ENCODE measurements at regions not wholly inside any gene's neighbourhood (a gene's known extent, or its start where the extent isn't known, plus 50 kb on each side); places are given as distances from the start of the nearest gene placed in this dataset.

DNA sequence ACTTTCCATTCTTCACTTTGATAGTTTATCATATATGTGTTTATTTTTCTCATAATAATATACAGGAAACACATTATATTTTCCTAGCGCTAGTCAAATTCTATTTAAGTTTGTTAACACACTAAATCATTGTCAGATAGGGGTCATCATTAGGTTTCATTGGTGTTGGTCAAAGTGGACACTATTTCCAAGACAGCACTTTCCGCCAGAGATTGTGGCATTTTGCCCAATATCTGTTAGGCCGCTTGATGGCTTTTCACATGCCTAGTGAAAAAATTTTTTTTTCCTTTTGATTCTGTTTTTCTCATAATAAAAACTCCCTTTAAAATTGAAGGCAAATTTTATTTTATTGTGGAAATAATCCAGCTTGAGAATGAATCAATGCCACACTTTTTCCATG, 495.4 kb upstream of the AKR1E2 start:
- H3K4me3 ChIP-seq, result no peak overlapping the region
- no peak for DNase-seq
- no peak overlapping the region for H3K27ac ChIP-seq
- intact Hi-C loops (cut with DNase I), result no loop called here
- no peaks in the 10 kb centered on the region for H3K36me3 ChIP-seq
- no peaks in the 10 kb centered on the region for H3K9me3 ChIP-seq
- no peaks in the 10 kb centered on the region for H3K27me3 ChIP-seq
- H3K4me1 ChIP-seq, result peaks cover 0 to 16% (median 9%) of the 10 kb centered on the region in 4 donors
- WGBS, 2 donors, result 91 to 98% methylated on average over 3 of the region's 3 CpGs
- no peak for TF ChIP-seq POLR2AphosphoS5 (IDR thresholded peaks at IDR 0.05)
- TF ChIP-seq, protein P1, sequence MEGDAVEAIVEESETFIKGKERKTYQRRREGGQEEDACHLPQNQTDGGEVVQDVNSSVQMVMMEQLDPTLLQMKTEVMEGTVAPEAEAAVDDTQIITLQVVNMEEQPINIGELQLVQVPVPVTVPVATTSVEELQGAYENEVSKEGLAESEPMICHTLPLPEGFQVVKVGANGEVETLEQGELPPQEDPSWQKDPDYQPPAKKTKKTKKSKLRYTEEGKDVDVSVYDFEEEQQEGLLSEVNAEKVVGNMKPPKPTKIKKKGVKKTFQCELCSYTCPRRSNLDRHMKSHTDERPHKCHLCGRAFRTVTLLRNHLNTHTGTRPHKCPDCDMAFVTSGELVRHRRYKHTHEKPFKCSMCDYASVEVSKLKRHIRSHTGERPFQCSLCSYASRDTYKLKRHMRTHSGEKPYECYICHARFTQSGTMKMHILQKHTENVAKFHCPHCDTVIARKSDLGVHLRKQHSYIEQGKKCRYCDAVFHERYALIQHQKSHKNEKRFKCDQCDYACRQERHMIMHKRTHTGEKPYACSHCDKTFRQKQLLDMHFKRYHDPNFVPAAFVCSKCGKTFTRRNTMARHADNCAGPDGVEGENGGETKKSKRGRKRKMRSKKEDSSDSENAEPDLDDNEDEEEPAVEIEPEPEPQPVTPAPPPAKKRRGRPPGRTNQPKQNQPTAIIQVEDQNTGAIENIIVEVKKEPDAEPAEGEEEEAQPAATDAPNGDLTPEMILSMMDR (IDR thresholded peaks at IDR 0.05), result no peak
- TF ChIP-seq EP300 (IDR thresholded peaks at IDR 0.05), result no peak
- no peak for TF ChIP-seq POLR2A (IDR thresholded peaks at IDR 0.05)

DNA sequence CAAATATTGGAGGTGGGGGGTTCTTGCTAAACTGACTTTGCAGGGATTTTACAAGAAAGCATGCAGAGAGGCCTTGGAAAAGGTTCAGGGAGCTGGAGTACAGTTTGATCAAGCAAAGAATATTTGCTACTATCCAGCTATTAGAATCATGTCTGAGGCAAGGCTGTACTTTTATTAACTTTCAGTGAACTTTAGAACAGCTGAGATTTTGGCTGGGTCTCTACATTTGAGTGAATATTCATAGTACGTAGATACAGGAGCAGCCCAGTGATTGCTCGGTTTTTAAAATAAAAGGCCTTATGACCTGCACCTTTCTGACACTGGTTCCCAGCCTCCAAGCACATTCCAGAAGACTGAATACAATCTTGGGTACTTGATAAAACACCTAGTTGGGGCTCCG, 496.8 kb upstream of the AKR1E2 start:
- H3K27me3 ChIP-seq, result no peaks in the 10 kb centered on the region
- no peaks in the 10 kb centered on the region for H3K36me3 ChIP-seq
- no peak for DNase-seq
- no peak for TF ChIP-seq POLR2AphosphoS5 (IDR thresholded peaks at IDR 0.05)
- no peak overlapping the region for H3K27ac ChIP-seq
- intact Hi-C loops (cut with DNase I), result no loop called here
- no peak overlapping the region for H3K4me3 ChIP-seq
- H3K9me3 ChIP-seq, result no peaks in the 10 kb centered on the region
- WGBS, 2 donors, result 94 to 97% methylated on average over 3 of the region's 3 CpGs
- peaks cover 0 to 2% (median under 1%) of the 10 kb centered on the region in 4 donors for H3K4me1 ChIP-seq

DNA sequence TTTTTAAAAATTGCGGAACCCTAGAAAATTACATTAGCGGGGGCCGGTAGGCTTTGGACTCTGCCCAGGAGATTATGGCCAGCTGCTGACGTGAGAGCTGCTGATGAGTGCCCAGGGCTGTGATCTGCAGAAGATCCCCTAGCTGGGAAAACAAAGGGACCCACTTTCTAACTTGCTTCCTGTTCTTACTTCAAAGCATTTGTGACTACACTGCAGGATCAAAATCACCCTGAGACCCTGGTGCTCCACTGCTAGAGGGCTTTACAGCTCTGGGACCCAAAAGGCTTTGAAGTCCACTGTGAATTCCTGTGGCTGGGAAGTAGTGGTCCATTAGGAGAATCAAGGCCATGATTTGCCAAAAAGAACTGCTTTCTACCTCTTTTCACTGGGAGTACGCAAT, 499.4 kb upstream of the AKR1E2 start:
- intact Hi-C loops (cut with DNase I), result no loop called here
- WGBS, 2 donors, result 92 to 93% methylated on average over 5 of the region's 5 CpGs
- no peak overlapping the region for H3K4me3 ChIP-seq
- H3K36me3 ChIP-seq, result no peaks in the 10 kb centered on the region
- DNase-seq, result no peak
- H3K9me3 ChIP-seq, result no peaks in the 10 kb centered on the region
- TF ChIP-seq EP300 (IDR thresholded peaks at IDR 0.05) (no peak), POLR2AphosphoS5 (IDR thresholded peaks at IDR 0.05) (no peak), POLR2A (IDR thresholded peaks at IDR 0.05) (no peak)
- TF ChIP-seq, protein P1 (IDR thresholded peaks at IDR 0.05), result no peak
- H3K4me1 ChIP-seq, result no peaks in the 10 kb centered on the region
- H3K27ac ChIP-seq, result no peak overlapping the region
- no peaks in the 10 kb centered on the region for H3K27me3 ChIP-seq

DNA sequence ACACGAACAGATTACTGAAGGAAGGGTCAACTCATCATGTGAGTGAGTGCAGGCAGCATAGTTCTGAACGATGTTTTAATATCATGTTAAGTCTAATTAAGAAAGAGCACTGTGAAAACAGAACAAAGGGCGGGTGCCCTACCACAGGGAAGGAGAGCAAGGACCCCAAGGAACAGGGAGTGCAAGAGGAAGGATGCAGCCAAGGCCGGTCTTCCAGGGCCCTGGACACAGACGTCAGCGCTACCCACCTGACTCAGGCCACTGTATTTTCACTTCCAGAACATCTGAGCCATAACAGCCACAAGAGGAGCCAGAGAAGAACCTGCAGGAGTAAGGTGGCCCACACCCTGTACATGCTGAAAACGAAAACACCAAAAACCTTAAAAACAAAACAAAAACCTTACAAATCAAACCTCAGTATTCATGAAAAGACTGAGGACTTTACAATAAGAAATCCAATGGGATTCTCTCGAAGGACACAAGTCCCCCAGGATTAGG, 506.1 kb upstream of the AKR1E2 start:
- intact Hi-C loops (cut with DNase I), result no loop called here
- Histone ChIP-seq H3K27ac (no peak overlapping the region), H3K4me1 (peaks cover 0 to 4% (median 0%) of the 10 kb centered on the region in 4 donors), H3K27me3 (no peaks in the 10 kb centered on the region), H3K36me3 (no peaks in the 10 kb centered on the region), H3K4me3 (no peak overlapping the region), H3K9me3 (no peaks in the 10 kb centered on the region)
- TF ChIP-seq, protein P1 (IDR thresholded peaks at IDR 0.05), result no peak
- TF ChIP-seq POLR2AphosphoS5 (IDR thresholded peaks at IDR 0.05) (no peak), EP300 (IDR thresholded peaks at IDR 0.05) (no peak), POLR2A (IDR thresholded peaks at IDR 0.05) (no peak)
- no peak for DNase-seq
- WGBS, 2 donors, result 89 to 92% methylated on average over 8 of the region's 8 CpGs

DNA sequence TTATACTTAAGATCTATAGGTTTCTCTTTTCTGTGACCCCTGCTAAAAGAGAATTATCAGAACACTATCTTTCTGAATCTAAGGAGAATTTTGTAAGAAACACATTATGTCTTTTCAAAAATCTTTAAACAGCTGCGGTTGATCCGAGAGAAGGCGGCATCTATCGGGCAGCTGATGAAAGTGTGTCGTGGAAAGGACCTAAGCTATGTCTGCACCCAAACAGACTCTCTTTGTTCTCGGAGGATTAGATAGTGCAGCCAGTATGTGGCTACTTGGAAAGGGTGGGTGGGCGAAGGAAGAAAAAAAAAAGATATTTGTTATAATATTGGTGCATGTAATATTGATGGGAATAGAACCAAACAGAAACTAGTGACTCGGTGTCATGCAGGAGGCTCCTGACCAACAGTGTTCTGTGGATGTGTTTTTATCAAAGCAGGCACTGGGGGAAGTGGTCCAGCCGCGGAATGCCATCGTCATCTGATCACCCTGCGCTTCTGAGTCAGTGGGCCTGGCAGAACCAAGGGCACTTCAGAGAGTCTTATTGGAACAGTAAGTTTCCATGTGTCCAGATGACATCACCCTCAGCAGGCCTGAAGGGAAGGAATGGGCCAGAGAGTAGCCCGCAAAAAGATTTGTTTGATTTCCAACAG, 509.7 kb upstream of the AKR1E2 start:
- Histone ChIP-seq H3K9me3 (no peaks in the 10 kb centered on the region), H3K27me3 (no peaks in the 10 kb centered on the region), H3K27ac (peak overlapping the region in 1 of 4 donors; percentile 30), H3K4me1 (peaks cover 0 to 4% (median 0%) of the 10 kb centered on the region in 4 donors), H3K36me3 (no peaks in the 10 kb centered on the region), H3K4me3 (no peak overlapping the region)
- TF ChIP-seq POLR2AphosphoS5 (IDR thresholded peaks at IDR 0.05), result peak in 2 of 4 donors; percentile 16 to 27
- TF ChIP-seq EP300 (IDR thresholded peaks at IDR 0.05), result no peak
- intact Hi-C loops (cut with DNase I), result no loop called here
- peak; percentile 76 for DNase-seq
- WGBS, 2 donors, result 96% methylated on average over 13 of the region's 13 CpGs

DNA sequence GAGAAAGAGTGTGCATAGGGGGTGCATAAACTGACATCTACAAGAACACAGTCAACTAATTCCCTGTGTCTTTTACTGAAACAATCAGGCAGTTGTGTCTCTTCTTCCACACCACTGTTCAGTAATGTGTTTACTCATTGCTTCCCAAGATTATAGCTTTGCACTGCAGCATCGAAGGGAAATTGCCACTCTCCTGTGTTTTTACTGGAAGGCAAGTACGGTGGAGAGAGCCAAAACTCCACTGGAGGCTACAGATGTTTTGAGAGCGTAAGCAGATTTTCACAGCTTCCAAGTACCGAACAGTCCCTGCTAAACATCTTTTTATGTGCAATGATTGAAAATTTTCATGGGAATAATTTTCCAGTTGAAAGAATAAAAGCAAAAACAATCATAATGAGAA, 510.5 kb upstream of the AKR1E2 start:
- no peak for DNase-seq
- Histone ChIP-seq H3K27me3 (no peaks in the 10 kb centered on the region), H3K27ac (peak overlapping the region in 1 of 4 donors; percentile 29), H3K9me3 (no peaks in the 10 kb centered on the region), H3K36me3 (no peaks in the 10 kb centered on the region), H3K4me1 (peaks cover 0 to 4% (median under 1%) of the 10 kb centered on the region in 4 donors), H3K4me3 (no peak overlapping the region)
- intact Hi-C loops (cut with DNase I), result no loop called here
- no peak for TF ChIP-seq EP300 (IDR thresholded peaks at IDR 0.05)
- TF ChIP-seq POLR2AphosphoS5 (IDR thresholded peaks at IDR 0.05), result no peak
- TF ChIP-seq, protein P1 (IDR thresholded peaks at IDR 0.05), result no peak
- no peak for TF ChIP-seq POLR2A (IDR thresholded peaks at IDR 0.05)
- WGBS, 2 donors, result 51 to 66% methylated on average over 4 of the region's 4 CpGs

Data from sigmoid colon (tissue), 6 donors.